ENCODE measurements at regions not wholly inside any gene's neighbourhood (a gene's known extent, or its start where the extent isn't known, plus 50 kb on each side); places are given as distances from the start of the nearest gene placed in this dataset.

DNA sequence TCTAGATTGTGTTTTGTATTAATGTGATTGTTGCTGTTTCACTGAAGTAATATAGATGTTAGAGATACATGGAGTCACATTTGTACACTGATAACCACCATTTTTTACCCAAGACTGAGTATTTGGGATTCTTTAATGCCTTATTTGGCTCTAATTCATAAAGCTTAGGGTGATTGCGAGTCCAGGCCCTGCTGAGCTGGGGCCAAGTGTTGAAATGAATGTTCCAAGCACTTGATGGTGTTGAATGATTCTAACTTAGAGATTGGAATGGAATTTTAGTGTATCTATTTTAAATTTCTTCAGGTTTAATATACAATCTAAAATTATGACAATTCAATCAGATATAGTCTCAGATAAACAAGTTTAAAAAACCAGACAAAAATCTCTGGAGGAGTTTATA is 329.4 kb upstream of the SLC35B3 start:
- no peak overlapping the region for H2BK12ac ChIP-seq (ENCODE audit: insufficient read length, low read depth, low read length)
- H3K79me1 ChIP-seq (ENCODE audit: insufficient read depth, low read depth, low read length, poor library complexity, severe bottlenecking), result no peaks in the 10 kb centered on the region
- peaks cover 4 to 8% of the 10 kb centered on the region in 2 experiments for H3K4me1 Mint-ChIP-seq
- no peaks in the 10 kb centered on the region for H4K20me1 ChIP-seq (ENCODE audit: control insufficient read depth, insufficient read depth, insufficient read length)
- H4K91ac ChIP-seq (ENCODE audit: insufficient read length, low read depth, low read length), result no peak overlapping the region
- no peak overlapping the region for H3K27ac ChIP-seq (ENCODE audit: insufficient read length, low read depth, low read length)
- no peak overlapping the region for H3K4me2 ChIP-seq (ENCODE audit: insufficient read depth, insufficient read length, low read length)
- TF ChIP-seq, protein P1, sequence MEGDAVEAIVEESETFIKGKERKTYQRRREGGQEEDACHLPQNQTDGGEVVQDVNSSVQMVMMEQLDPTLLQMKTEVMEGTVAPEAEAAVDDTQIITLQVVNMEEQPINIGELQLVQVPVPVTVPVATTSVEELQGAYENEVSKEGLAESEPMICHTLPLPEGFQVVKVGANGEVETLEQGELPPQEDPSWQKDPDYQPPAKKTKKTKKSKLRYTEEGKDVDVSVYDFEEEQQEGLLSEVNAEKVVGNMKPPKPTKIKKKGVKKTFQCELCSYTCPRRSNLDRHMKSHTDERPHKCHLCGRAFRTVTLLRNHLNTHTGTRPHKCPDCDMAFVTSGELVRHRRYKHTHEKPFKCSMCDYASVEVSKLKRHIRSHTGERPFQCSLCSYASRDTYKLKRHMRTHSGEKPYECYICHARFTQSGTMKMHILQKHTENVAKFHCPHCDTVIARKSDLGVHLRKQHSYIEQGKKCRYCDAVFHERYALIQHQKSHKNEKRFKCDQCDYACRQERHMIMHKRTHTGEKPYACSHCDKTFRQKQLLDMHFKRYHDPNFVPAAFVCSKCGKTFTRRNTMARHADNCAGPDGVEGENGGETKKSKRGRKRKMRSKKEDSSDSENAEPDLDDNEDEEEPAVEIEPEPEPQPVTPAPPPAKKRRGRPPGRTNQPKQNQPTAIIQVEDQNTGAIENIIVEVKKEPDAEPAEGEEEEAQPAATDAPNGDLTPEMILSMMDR (conservative IDR thresholded peaks at IDR 0.05), result no peak
- H2BK20ac ChIP-seq (ENCODE audit: low read depth, low read length, poor library complexity, severe bottlenecking), result no peak overlapping the region
- no peaks in the 10 kb centered on the region for H3K4me1 ChIP-seq (ENCODE audit: insufficient read depth, low read length)
- no peak overlapping the region for H4K8ac ChIP-seq (replicated peaks; ENCODE audit: insufficient read length, low read depth, low read length)
- H3K14ac ChIP-seq (ENCODE audit: insufficient read depth, low read length), result no peak overlapping the region
- H3K4me3 Mint-ChIP-seq, result no peak overlapping the region
- H2BK15ac ChIP-seq (ENCODE audit: low read depth, low read length), result no peak overlapping the region
- H2AFZ ChIP-seq (ENCODE audit: low read length), result no peak overlapping the region
- no peak for DNase-seq
- peaks cover 0 to 3% of the 10 kb centered on the region in 2 experiments; a peak in 2 of 5 replicates for H3K9me3 Mint-ChIP-seq
- no peak overlapping the region for H4K5ac ChIP-seq (ENCODE audit: insufficient read length, low read depth, low read length)
- H2AK5ac ChIP-seq (ENCODE audit: insufficient read length, low read length), result no peak overlapping the region
- no peaks in the 10 kb centered on the region; the same call in 1 of the 2 replicates for H3K27me3 Mint-ChIP-seq (ENCODE audit: low read depth)
- no peak overlapping the region for H3T11ph ChIP-seq (ENCODE audit: low read length)
- no peak overlapping the region for H3K27ac Mint-ChIP-seq
- H3K9ac ChIP-seq (ENCODE audit: extremely low read depth, insufficient read length, low read length), result no peak overlapping the region
- no peak overlapping the region for H3K4ac ChIP-seq (ENCODE audit: low read depth, low read length)
- H3K36me3 Mint-ChIP-seq (ENCODE audit: insufficient read depth in 1 of 3, low read depth in 3 of 3), result no peaks in the 10 kb centered on the region; a peak in 1 of 7 replicates
- H3K9me3 ChIP-seq (ENCODE audit: control insufficient read depth, low read depth, low read length), result no peaks in the 10 kb centered on the region
- H2BK120ac ChIP-seq (ENCODE audit: low read depth, low read length, poor library complexity, severe bottlenecking), result no peak overlapping the region
- H3K23me2 ChIP-seq (ENCODE audit: insufficient read length, low read depth, low read length, poor library complexity, severe bottlenecking), result no peaks in the 10 kb centered on the region
- H3K27me3 ChIP-seq (ENCODE audit: insufficient read depth, low read length), result no peaks in the 10 kb centered on the region
- no peak overlapping the region for H3K23ac ChIP-seq (ENCODE audit: insufficient read length, low read depth, low read length)
- no peak overlapping the region for H3K56ac ChIP-seq (ENCODE audit: insufficient read length, low read depth, low read length)
- no peak overlapping the region for H2BK5ac ChIP-seq (ENCODE audit: insufficient read length, low read length)
- no CpG with 5 or more reads among the region's 1 CpG for WGBS (ENCODE audit: extremely low coverage, insufficient read length, low lambda C conversion rate)
- no peaks in the 10 kb centered on the region for H3K79me2 ChIP-seq (ENCODE audit: insufficient read depth, low read length)
- H3K18ac ChIP-seq (ENCODE audit: insufficient read length, low read depth, low read length), result no peak overlapping the region

All from H9 (cell line).